Common myeloid progenitor, CD34-positive (primary cell): ENCODE measurements at regions not wholly inside any gene's neighbourhood (a gene's known extent, or its start where the extent isn't known, plus 50 kb on each side); places are given as distances from the start of the nearest gene placed in this dataset.

Source experiments
- CTCF ChIA-PET: fragments of 350-600 bp; sonication (Branson Sonifier 250); formaldehyde crosslinking; loops from one replicate; lab custom pipeline; 2021; ENCODE audit warnings: antibody characterized with exemption; lab: Charles Lee
- POLR2A ChIA-PET: fragments of 350-600 bp; sonication (Branson Sonifier 250); formaldehyde crosslinking; loops from one replicate; lab custom pipeline; 2021; ENCODE audit warnings: antibody characterized with exemption; lab: Charles Lee
- DNase-seq, 3 donors: peaks; one replicate each; pipeline versions ENCODE4 v3.0.0 to v3.0.0-alpha.2; 2013
- H3K27ac ChIP-seq, 2 experiments: 1 replicate in 1 of 2; 2 replicates in 1 of 2; pipeline ENCODE4 v1.7.0; 2013; ENCODE audit warnings: inconsistent platforms in 2 of 2, low read length in 2 of 2, mild to moderate bottlenecking in 2 of 2, low read depth in 1 of 2, moderate library complexity in 1 of 2; ENCODE audit not compliant: severe bottlenecking in 2 of 2, insufficient read depth in 1 of 2, poor library complexity in 1 of 2
- H3K27me3 ChIP-seq, 5 experiments: replicated peaks in 2 of 5; 1 replicate in 3 of 5; 2 replicates in 2 of 5; pipeline versions ENCODE4 v1.6.1 to v1.7.0; 2013; ENCODE audit warnings: low read length in 4 of 5, mild to moderate bottlenecking in 2 of 5, moderate library complexity in 2 of 5, inconsistent platforms in 1 of 5; ENCODE audit not compliant: insufficient read depth in 5 of 5, control insufficient read depth in 4 of 5
- H3K36me3 ChIP-seq, 4 experiments: 1 replicate in 2 of 4; 2 replicates in 2 of 4; pipeline versions ENCODE4 v1.6.1 to v1.7.0; 2013; ENCODE audit warnings: low read length in 3 of 4, control low read depth in 1 of 4, mild to moderate bottlenecking in 1 of 4; ENCODE audit not compliant: control insufficient read depth in 4 of 4, insufficient read depth in 4 of 4
- H3K4me1 ChIP-seq, 4 experiments: 1 replicate in 3 of 4; 2 replicates in 1 of 4; pipeline versions ENCODE4 v1.6.1 to v1.7.1; 2013; ENCODE audit warnings: low read length in 3 of 4, mild to moderate bottlenecking in 3 of 4, control low read depth in 1 of 4, inconsistent platforms in 1 of 4, moderate library complexity in 1 of 4; ENCODE audit not compliant: control insufficient read depth in 4 of 4, insufficient read depth in 4 of 4; ENCODE audit errors: control extremely low read depth in 1 of 4
- H3K4me3 ChIP-seq, 7 experiments: 1 replicate in 4 of 7; 2 replicates in 3 of 7; pipeline versions ENCODE4 v1.5.1 to v1.7.0; 2013; ENCODE audit warnings: mild to moderate bottlenecking in 7 of 7, low read length in 6 of 7, moderate library complexity in 6 of 7, inconsistent platforms in 2 of 7, low read depth in 2 of 7, control low read depth in 1 of 7; ENCODE audit not compliant: insufficient read depth in 4 of 7, control insufficient read depth in 1 of 7; ENCODE audit errors: extremely low read depth in 1 of 7
- H3K9me3 ChIP-seq, 5 experiments: 1 replicate in 4 of 5; 2 replicates in 1 of 5; pipeline versions ENCODE4 v1.6.1 to v1.7.1; 2013; ENCODE audit warnings: low read length in 4 of 5, mild to moderate bottlenecking in 2 of 5, inconsistent platforms in 1 of 5, low read depth in 1 of 5, moderate library complexity in 1 of 5; ENCODE audit not compliant: control insufficient read depth in 4 of 5, insufficient read depth in 2 of 5; ENCODE audit errors: control extremely low read depth in 1 of 5
- WGBS: methylation state at CpG from one replicate; pipeline ENCODE4 v1.1.5; 2013; ENCODE audit not compliant: insufficient coverage; 5-methylcytosine and 5-hydroxymethylcytosine counted together

GRCh38 chr4:60173718-60174117 lies 1026.4 kb upstream of the ADGRL3 start:
- ChIA-PET CTCF (no interaction called here), POLR2A (no interaction called here)
- Histone ChIP-seq H3K27me3 (no peaks in the 10 kb centered on the region), H3K36me3 (no peaks in the 10 kb centered on the region), H3K9me3 (peaks cover 0 to 5% (median 0%) of the 10 kb centered on the region in 5 experiments), H3K27ac (no peak overlapping the region), H3K4me1 (no peaks in the 10 kb centered on the region), H3K4me3 (no peak overlapping the region)
- WGBS = 98% methylated on average over 5 of the region's 5 CpGs
- no peak for DNase-seq

GRCh38 chr4:60175241-60175640 lies 1024.9 kb upstream of the ADGRL3 start:
- Histone ChIP-seq H3K4me1 (no peaks in the 10 kb centered on the region), H3K27me3 (no peaks in the 10 kb centered on the region), H3K9me3 (peaks cover 0 to 5% (median 0%) of the 10 kb centered on the region in 5 experiments), H3K27ac (no peak overlapping the region), H3K4me3 (no peak overlapping the region), H3K36me3 (no peaks in the 10 kb centered on the region)
- no CpG with 5 or more reads among the region's 1 CpG for WGBS
- POLR2A ChIA-PET = no interaction called here
- no peak for DNase-seq
- CTCF ChIA-PET = no interaction called here

GRCh38 chr4:60187428-60187827 lies 1012.7 kb upstream of the ADGRL3 start:
- H3K36me3 ChIP-seq = no peaks in the 10 kb centered on the region
- CTCF ChIA-PET = no interaction called here
- no peaks in the 10 kb centered on the region for H3K4me1 ChIP-seq
- H3K27me3 ChIP-seq = no peaks in the 10 kb centered on the region
- H3K4me3 ChIP-seq = no peak overlapping the region
- POLR2A ChIA-PET = no interaction called here
- DNase-seq = no peak
- H3K9me3 ChIP-seq = peaks cover 0 to 5% (median 0%) of the 10 kb centered on the region in 5 experiments
- no peak overlapping the region for H3K27ac ChIP-seq
- WGBS = 100% methylated on average over 1 of the region's 3 CpGs

- CTCF ChIA-PET = interaction anchor here (1.3 kb wide), 1 partner anchor 11 kb away, joined by 4 read pairs; no protein-coding TSS in a partner anchor
- no peaks in the 10 kb centered on the region for H3K36me3 ChIP-seq
- 89% methylated on average over 3 of the region's 5 CpGs for WGBS
- POLR2A ChIA-PET = no interaction called here
- no peak overlapping the region for H3K4me3 ChIP-seq
- H3K4me1 ChIP-seq = no peaks in the 10 kb centered on the region
- H3K27me3 ChIP-seq = no peaks in the 10 kb centered on the region
- DNase-seq = no peak
- H3K27ac ChIP-seq = no peak overlapping the region
- peaks cover 0 to 6% (median 0%) of the 10 kb centered on the region in 5 experiments for H3K9me3 ChIP-seq
These were observed 1010.8 kb upstream of the ADGRL3 start for GRCh38 chr4:60189286-60189685.

- POLR2A ChIA-PET = no interaction called here
- Histone ChIP-seq H3K27ac (no peak overlapping the region), H3K36me3 (no peaks in the 10 kb centered on the region), H3K4me3 (no peak overlapping the region), H3K27me3 (no peaks in the 10 kb centered on the region), H3K9me3 (peaks cover 0 to 6% (median 0%) of the 10 kb centered on the region in 5 experiments), H3K4me1 (no peaks in the 10 kb centered on the region)
- CTCF ChIA-PET = no interaction called here
- WGBS = no CpG with 5 or more reads among the region's 1 CpG
- DNase-seq = no peak
These were observed 1005.9 kb upstream of the ADGRL3 start for GRCh38 chr4:60194214-60194613.

- no peak overlapping the region for H3K4me3 ChIP-seq
- ChIA-PET POLR2A (no interaction called here), CTCF (no interaction called here)
- peaks cover 0 to 6% (median 0%) of the 10 kb centered on the region in 5 experiments for H3K9me3 ChIP-seq
- no peak for DNase-seq
- no peaks in the 10 kb centered on the region for H3K27me3 ChIP-seq
- no peaks in the 10 kb centered on the region for H3K36me3 ChIP-seq
- no peaks in the 10 kb centered on the region for H3K4me1 ChIP-seq
- H3K27ac ChIP-seq = no peak overlapping the region
- WGBS = 84% methylated on average over 2 of the region's 2 CpGs
These were observed 1004.9 kb upstream of the ADGRL3 start for GRCh38 chr4:60195256-60195655.

- WGBS = 0% methylated on average over 1 of the region's 3 CpGs
- ChIA-PET CTCF (interaction anchor here (0.7 to 1.0 kb wide), 4 partner anchors 8 to 953 kb away, joined by 3 to 4 read pairs (median 4); no protein-coding TSS in a partner anchor), POLR2A (no interaction called here)
- Histone ChIP-seq H3K4me1 (no peaks in the 10 kb centered on the region), H3K27ac (no peak overlapping the region), H3K27me3 (no peaks in the 10 kb centered on the region), H3K36me3 (no peaks in the 10 kb centered on the region), H3K4me3 (no peak overlapping the region), H3K9me3 (no peaks in the 10 kb centered on the region)
- peak; percentile 60 to 78 (median 70) for DNase-seq
These were observed 999.0 kb upstream of the ADGRL3 start for GRCh38 chr4:60201052-60201673.
